ENCODE measurements at regions not wholly inside any gene's neighbourhood (a gene's known extent, or its start where the extent isn't known, plus 50 kb on each side); places are given as distances from the start of the nearest gene placed in this dataset.
"Not testable (repeated sequence)": the region's sequence is repeated elsewhere in the genome, so short reads cannot be mapped to it uniquely, and the experiment has no call there.

- DNase-seq (no peak), ATAC-seq (ENCODE audit: low FRiP score in 2 of 2) (no peak)
- H3K4me1 ChIP-seq: no peaks in the 10 kb centered on the region
- WGBS, 2 donors: 87 to 88% methylated on average over 5 of the region's 5 CpGs
- no peaks in the 10 kb centered on the region for H3K9me3 ChIP-seq
- no peak for TF ChIP-seq CTCF (IDR thresholded peaks at IDR 0.05)
- TF ChIP-seq POLR2AphosphoS5 (IDR thresholded peaks at IDR 0.05): no peak
- TF ChIP-seq POLR2A (IDR thresholded peaks at IDR 0.05): no peak
- TF ChIP-seq EP300 (IDR thresholded peaks at IDR 0.05): no peak
- no peak overlapping the region for H3K4me3 ChIP-seq
- no peaks in the 10 kb centered on the region for H3K36me3 ChIP-seq
- H3K27me3 ChIP-seq: no peaks in the 10 kb centered on the region
- H3K27ac ChIP-seq: no peak overlapping the region
Measured at GRCh38 chr2:142813830-142814829, 63.3 kb upstream of the KYNU start.

GRCh38 chr2:142811644-142812043, 65.8 kb upstream of the KYNU start:
- DNase-seq: peak in 1 of 2 donors; percentile 18
- not testable (repeated sequence) for H3K4me3 ChIP-seq; H3K4me1 ChIP-seq; H3K27me3 ChIP-seq; H3K27ac ChIP-seq; H3K9me3 ChIP-seq; ATAC-seq (ENCODE audit: low FRiP score in 2 of 2); H3K36me3 ChIP-seq
- WGBS, 2 donors: 66 to 80% methylated on average over 13 of the region's 13 CpGs

- no peak for TF ChIP-seq POLR2A (IDR thresholded peaks at IDR 0.05)
- ATAC-seq (ENCODE audit: low FRiP score in 2 of 2): no peak
Measured at GRCh38 chr2:142805244-142805643, 72.2 kb upstream of the KYNU start.

GRCh38 chr2:142803158-142803557, 74.3 kb upstream of the KYNU start:
- Histone ChIP-seq H3K27me3 (no peaks in the 10 kb centered on the region), H3K27ac (no peak overlapping the region), H3K4me3 (no peak overlapping the region), H3K9me3 (no peaks in the 10 kb centered on the region), H3K36me3 (no peaks in the 10 kb centered on the region), H3K4me1 (no peaks in the 10 kb centered on the region)
- TF ChIP-seq EP300 (IDR thresholded peaks at IDR 0.05): no peak
- TF ChIP-seq POLR2AphosphoS5 (IDR thresholded peaks at IDR 0.05): no peak
- no peak for TF ChIP-seq CTCF (IDR thresholded peaks at IDR 0.05)
- TF ChIP-seq POLR2A (IDR thresholded peaks at IDR 0.05): no peak
- ATAC-seq (ENCODE audit: low FRiP score in 2 of 2) (no peak), DNase-seq (no peak)

More at GRCh38 chr2:142805244-142805643, 72.2 kb upstream of the KYNU start:
- Histone ChIP-seq H3K27ac (no peak overlapping the region), H3K9me3 (no peaks in the 10 kb centered on the region), H3K4me1 (no peaks in the 10 kb centered on the region), H3K36me3 (no peaks in the 10 kb centered on the region), H3K27me3 (no peaks in the 10 kb centered on the region), H3K4me3 (no peak overlapping the region)
- DNase-seq: no peak

- Histone ChIP-seq H3K27ac (no peak overlapping the region), H3K4me3 (no peak overlapping the region), H3K27me3 (no peaks in the 10 kb centered on the region), H3K9me3 (no peaks in the 10 kb centered on the region), H3K4me1 (no peaks in the 10 kb centered on the region), H3K36me3 (no peaks in the 10 kb centered on the region)
- no peak for DNase-seq
- no peak for TF ChIP-seq EP300 (IDR thresholded peaks at IDR 0.05)
- no peak for TF ChIP-seq CTCF (IDR thresholded peaks at IDR 0.05)
- ATAC-seq (ENCODE audit: low FRiP score in 2 of 2): no peak
- 81 to 93% methylated on average over 1 of the region's 1 CpG for WGBS, 2 donors
Measured at GRCh38 chr2:142796588-142796987, 80.9 kb upstream of the KYNU start.

- no peaks in the 10 kb centered on the region for H3K9me3 ChIP-seq
- TF ChIP-seq POLR2AphosphoS5 (IDR thresholded peaks at IDR 0.05) (no peak), CTCF (IDR thresholded peaks at IDR 0.05) (no peak), POLR2A (IDR thresholded peaks at IDR 0.05) (no peak), EP300 (IDR thresholded peaks at IDR 0.05) (no peak)
- no peak for ATAC-seq (ENCODE audit: low FRiP score in 2 of 2)
- H3K4me1 ChIP-seq: no peaks in the 10 kb centered on the region
- no peak for DNase-seq
- H3K27me3 ChIP-seq: no peaks in the 10 kb centered on the region
- whole genome bisulfite sequencing, 2 donors: 42 to 49% methylated on average over 2 of the region's 2 CpGs
- H3K27ac ChIP-seq: no peak overlapping the region
- no peaks in the 10 kb centered on the region for H3K36me3 ChIP-seq
- no peak overlapping the region for H3K4me3 ChIP-seq
Measured at GRCh38 chr2:142796161-142796560, 81.3 kb upstream of the KYNU start.

Measured in upper lobe of left lung (tissue), 6 donors.